ENCODE measurements at regions not wholly inside any gene's neighbourhood (a gene's known extent, or its start where the extent isn't known, plus 50 kb on each side); places are given as distances from the start of the nearest gene placed in this dataset.
"Not testable (repeated sequence)": the region's sequence is repeated elsewhere in the genome, so short reads cannot be mapped to it uniquely, and the experiment has no call there.

GRCh38 chr14:71536927-71537772 lies 395.1 kb upstream of the RGS6 start:
- no peak for DNase-seq (ENCODE audit: low read depth in 2 of 2)

DNA sequence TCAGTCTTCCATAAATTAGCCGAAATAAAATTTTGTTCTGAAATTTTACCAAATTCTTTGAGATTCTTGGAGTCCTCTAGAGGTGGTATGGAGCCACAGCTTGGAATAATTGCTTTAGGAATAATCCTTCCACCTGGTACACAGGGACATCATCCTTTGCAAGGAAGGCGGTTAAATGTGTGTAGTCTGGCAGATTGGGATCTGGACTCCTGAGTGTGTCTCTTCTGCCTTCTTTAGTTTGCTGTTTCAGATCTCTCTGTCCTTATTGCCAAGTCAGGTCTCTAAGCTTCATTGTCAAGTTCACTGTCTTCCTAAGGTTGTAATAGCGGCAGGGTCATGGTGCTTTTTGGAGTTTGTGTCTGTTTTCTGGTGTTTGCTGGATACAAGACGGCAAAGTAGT lies 393.9 kb upstream of the RGS6 start:
- no peak for DNase-seq (ENCODE audit: low read depth in 2 of 2)

- DNase-seq (ENCODE audit: low read depth in 2 of 2) = no peak
Measured at GRCh38 chr14:71538938-71539649, 393.1 kb upstream of the RGS6 start.

GRCh38 chr14:71539650-71540285 lies 392.5 kb upstream of the RGS6 start:
- DNase-seq (ENCODE audit: low read depth in 2 of 2) = no peak

DNA sequence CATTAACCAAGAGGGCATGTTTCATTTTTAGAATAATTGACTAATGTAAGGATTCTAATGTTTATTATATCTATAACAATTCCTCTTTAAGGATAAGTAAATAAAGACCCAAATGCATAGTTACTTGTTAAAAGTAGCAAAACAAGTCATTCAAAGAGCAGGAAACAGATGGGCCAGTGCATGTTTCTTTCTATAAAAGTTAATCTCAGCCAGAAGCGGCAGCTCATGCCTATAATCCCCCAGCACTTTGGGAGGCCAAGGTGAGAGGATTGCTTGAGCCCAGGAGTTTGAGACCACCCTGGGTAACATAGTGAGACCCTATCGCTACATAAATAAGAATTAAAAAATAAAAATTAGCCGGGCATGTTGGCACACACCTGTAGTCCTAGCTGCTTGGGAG lies 391.0 kb upstream of the RGS6 start:
- DNase-seq (ENCODE audit: low read depth in 2 of 2) = no peak

GRCh38 chr14:71541973-71542690 lies 390.1 kb upstream of the RGS6 start:
- DNase-seq (ENCODE audit: low read depth in 2 of 2) = no peak

GRCh38 chr14:71549421-71550050 lies 382.7 kb upstream of the RGS6 start:
- no peak for DNase-seq (ENCODE audit: low read depth in 2 of 2)

GRCh38 chr14:71550367-71550766 lies 381.9 kb upstream of the RGS6 start:
- no peak for DNase-seq (ENCODE audit: low read depth in 2 of 2)

DNA sequence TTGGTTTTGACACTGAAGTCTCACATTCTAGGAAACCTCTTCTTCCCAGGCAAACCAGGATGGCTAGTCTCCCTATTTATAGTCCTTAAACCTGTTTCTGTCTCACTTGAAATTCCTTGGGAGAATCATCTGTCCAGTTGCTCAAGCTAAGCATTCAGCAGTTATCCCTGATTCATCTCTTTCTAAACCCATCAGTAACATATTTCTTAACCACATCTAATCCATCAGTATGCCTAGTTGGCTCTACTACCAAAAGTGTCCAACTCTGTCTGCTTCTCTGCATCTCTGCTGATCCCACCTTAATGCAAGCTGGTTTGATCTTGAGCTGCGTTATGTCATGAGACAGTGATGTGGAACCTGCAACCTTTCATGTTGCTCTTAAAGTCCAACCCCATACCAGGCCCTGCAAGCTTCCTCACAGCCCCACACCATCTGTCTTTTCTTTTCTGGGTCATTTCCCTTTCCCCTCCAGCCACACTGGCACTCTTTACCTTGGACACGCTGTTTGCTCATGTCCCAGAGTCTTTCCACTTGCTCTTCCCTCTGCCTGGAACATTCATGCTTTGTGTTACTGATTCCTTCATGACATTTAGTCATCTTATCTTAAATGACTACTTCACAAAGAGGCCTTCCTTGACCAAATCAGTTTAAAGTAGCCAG lies 380.8 kb upstream of the RGS6 start:
- no peak for DNase-seq (ENCODE audit: low read depth in 2 of 2)

GRCh38 chr14:71552809-71553208 lies 379.4 kb upstream of the RGS6 start:
- DNase-seq (ENCODE audit: low read depth in 2 of 2) = no peak

- DNase-seq (ENCODE audit: low read depth in 2 of 2) = no peak
Measured at GRCh38 chr14:71553779-71554178, 378.4 kb upstream of the RGS6 start.

DNA sequence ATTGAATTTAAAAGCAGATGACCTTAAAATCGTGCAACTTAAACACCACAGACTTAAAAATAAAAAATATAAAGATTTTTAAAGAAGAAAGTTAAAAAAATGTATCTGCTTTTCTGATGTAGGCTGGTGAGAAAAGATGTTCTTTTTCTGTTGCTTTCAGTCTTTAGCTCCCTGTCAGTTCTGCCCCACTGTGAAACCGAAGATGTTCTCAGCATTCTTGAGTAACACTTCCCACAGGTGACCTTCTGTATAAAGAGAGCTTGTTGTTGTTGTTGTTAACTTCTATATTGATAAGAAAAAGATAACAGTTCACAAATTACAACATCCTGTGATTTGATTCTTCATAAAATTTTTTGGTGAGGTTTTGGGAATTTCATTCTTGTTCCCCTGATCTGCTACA lies 377.9 kb upstream of the RGS6 start:
- no peak for DNase-seq (ENCODE audit: low read depth in 2 of 2)

GRCh38 chr14:71554959-71555612 lies 377.1 kb upstream of the RGS6 start:
- DNase-seq (ENCODE audit: low read depth in 2 of 2) = no peak

- peak; percentile 37 to 51 for DNase-seq (ENCODE audit: low read depth in 2 of 2)
Measured at GRCh38 chr14:71555654-71556559, 376.3 kb upstream of the RGS6 start.

DNA sequence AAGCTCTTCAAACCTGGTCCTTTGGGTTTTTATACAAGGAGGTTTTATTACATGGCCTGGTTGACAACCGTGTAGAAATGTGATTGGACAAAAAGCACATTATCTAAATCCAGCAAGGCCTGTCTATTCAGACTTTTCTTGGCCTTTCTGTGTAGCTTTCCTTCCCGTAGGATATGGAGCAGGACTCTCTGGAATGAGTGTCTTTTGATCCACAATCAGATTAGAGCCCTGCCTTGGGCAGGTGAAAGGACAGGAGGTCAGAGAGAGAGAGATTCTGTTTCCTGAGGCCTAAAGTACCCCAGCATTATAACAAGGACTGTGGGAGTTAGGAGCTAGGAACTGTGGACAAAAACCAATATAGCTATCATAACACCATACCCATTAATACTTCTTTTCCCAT lies 375.5 kb upstream of the RGS6 start:
- DNase-seq (ENCODE audit: low read depth in 2 of 2) = no peak

DNA sequence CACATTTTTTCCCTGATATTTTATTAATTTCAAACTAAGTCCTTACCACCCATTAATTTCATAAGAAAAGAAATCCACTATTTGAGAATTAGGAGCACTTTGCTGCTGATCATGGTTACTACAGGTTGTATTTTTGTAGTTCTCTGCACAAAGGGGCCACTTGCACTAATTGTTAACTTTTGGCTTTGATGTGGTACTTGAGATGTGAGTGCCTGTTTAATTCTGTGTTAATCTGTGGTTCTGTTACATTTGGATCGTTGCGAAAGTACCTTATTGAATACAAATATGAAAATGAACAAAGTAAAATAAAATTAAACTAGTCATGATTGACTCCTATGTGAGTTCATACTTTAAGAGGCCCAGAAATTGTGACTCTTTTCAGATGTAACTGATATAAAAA lies 374.9 kb upstream of the RGS6 start:
- no peak for DNase-seq (ENCODE audit: low read depth in 2 of 2)

DNA sequence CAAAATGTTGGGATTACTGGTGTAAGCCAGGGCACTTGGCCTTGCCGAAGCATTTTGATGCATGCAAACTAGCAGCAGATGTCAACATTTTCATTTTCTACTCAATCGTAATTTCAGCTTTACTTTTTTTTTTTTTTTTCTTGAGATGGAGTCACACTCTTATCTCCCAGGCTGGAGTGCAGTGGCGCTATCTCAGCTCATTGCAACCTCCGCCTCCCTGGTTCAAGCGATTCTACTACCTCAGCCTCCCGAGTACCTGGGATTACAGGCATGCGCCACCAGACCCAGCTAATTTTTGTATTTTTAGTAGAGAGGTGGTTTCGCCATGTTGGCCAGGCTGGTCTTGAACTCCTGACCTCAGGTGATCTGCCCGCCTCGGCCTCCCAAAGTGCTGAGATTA lies 373.3 kb upstream of the RGS6 start:
- not testable (repeated sequence) for DNase-seq (ENCODE audit: low read depth in 2 of 2)

DNA sequence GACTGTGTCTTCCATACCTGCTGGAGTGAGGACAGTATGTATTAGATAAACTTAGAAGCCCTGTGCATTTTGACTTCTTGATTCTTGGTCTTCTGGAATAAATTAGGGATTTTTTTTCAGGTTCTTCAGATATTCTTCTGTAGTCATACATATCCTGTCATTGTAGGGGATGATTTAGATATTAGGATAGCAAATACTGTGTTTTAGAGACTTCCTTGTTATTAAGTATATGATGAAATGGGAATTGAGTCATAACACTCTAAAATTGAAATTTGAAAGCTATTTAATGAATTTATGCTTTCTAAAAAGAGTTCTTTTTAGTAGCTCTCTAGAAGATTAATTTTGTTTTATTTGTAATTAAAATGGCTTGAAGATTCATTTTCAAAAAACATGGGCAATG lies 371.5 kb upstream of the RGS6 start:
- DNase-seq (ENCODE audit: low read depth in 2 of 2) = no peak

DNA sequence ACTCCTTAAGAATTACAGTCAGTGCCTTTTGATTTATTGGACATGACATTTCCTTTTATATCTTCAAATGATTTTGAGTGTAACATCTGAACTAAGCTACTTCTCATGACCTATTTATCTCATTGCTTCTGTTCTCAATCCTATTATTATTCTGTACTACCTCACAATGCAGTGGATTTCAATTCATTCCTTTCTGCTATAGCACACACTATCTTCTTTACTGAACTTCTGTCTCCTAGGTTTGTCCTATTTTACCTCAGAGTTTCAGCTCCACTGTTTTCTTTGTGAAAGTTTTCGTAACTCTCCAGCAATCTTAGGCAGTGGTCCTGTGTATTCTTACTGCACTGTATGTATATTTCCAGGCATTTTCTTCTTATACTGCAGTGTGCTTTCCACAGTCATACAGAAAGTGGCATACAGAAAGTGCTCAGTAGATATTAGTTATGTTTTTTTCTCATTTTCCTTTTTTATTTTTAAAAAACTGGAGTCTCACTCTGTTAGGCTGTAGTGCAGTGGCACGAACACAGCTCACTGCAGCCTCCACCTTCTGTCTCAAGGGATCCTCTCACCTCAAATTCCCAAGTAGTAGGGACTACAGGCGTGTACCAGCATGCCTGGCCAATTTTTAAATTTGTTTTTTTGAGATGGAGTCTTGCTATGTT lies 368.6 kb upstream of the RGS6 start:
- no peak for DNase-seq (ENCODE audit: low read depth in 2 of 2)
